Fibroblast of pulmonary artery (primary cell): ENCODE measurements at regions not wholly inside any gene's neighbourhood (a gene's known extent, or its start where the extent isn't known, plus 50 kb on each side); places are given as distances from the start of the nearest gene placed in this dataset.

ENCODE experiments used
- DNase-seq: peaks from one replicate; pipeline ENCODE4 v3.0.0-alpha.2; 2010; ENCODE audit warnings: low read depth
- H3K4me3 ChIP-seq: replicated peaks from 2 replicates; pipeline ENCODE4 v1.5.1; 2011; ENCODE audit warnings: low read depth, mild to moderate bottlenecking, control low read depth, low read length, moderate library complexity
- TF ChIP-seq, protein P1 (sequence below): IDR thresholded peaks from 2 replicates; pipeline ENCODE4 v1.5.1; 2011; ENCODE audit warnings: mild to moderate bottlenecking, control low read depth, low read length, inconsistent platforms; ENCODE audit errors: missing control alignments

DNA sequence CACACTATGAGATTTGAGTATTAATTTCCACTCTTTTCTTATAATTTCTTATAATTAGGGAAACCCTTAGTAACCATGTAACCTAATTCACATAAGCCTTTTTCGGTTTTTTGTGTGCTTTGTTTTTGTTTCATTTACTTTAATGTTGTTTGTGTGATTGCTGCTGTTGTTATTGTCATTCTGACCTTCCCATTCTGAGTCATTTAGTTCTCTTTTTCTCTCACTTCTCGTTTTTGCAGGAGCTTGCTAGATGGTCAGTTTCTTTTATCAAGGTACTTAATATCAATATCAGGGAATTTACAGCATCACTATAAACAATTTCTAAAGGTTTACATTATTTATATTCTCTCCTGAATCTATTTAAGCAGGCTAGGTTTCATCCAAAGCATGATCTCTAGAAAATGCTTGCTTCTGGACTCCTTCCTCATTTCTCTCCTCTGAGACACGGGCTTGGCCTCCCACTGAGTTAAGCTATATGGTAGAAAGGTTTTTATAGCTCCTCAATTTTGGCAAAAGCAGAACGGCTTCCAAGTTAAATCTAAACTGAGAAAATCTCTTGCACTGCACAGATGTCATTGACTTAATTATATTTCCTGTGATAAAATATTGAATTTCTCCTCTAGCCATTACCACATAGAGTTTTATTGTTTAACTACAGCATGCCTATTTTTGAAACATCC is 534.2 kb downstream of the NSUN3 start:
- TF ChIP-seq, protein P1, sequence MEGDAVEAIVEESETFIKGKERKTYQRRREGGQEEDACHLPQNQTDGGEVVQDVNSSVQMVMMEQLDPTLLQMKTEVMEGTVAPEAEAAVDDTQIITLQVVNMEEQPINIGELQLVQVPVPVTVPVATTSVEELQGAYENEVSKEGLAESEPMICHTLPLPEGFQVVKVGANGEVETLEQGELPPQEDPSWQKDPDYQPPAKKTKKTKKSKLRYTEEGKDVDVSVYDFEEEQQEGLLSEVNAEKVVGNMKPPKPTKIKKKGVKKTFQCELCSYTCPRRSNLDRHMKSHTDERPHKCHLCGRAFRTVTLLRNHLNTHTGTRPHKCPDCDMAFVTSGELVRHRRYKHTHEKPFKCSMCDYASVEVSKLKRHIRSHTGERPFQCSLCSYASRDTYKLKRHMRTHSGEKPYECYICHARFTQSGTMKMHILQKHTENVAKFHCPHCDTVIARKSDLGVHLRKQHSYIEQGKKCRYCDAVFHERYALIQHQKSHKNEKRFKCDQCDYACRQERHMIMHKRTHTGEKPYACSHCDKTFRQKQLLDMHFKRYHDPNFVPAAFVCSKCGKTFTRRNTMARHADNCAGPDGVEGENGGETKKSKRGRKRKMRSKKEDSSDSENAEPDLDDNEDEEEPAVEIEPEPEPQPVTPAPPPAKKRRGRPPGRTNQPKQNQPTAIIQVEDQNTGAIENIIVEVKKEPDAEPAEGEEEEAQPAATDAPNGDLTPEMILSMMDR: no peak
- no peak for DNase-seq
- H3K4me3 ChIP-seq: no peak overlapping the region

DNA sequence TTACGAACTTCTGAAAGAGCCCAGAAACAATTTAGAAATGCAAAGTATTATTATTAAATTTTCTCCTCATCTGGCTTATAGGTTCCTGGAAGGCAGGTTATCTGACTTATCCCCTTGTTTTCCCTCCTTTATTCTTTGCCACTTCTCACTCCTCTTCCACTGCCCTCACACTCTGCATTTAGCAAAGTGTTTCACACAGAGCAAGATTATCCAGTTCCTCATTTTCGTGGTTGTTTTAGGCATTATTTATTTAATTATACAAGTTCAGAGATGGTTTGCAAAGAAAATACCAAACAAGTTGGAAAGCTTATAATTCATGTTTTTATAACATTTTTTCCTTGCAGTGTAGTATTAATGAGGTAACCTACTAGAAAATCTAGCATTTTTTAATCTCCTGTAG is 544.9 kb downstream of the NSUN3 start:
- DNase-seq: no peak
- no peak overlapping the region for H3K4me3 ChIP-seq
- TF ChIP-seq, protein P1: no peak

DNA sequence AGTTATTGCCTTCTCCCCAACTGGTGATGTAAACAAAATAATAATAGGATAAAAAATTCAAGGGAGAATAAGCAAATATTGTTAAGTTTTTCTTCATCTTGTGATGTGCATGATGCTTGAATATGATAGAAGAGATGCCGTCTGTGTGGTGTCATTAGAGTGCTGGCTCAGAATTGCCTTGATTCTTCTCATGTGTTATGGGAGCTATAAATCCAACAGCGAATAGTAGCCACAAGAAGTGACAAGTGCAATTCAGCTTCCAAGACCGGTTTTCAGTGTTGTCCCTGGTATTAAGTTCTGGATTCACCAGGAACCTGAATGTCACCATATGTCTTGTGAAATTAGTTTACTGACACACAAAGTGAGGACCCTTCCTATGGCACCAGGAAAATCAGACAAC is 547.0 kb downstream of the NSUN3 start:
- no peak overlapping the region for H3K4me3 ChIP-seq
- TF ChIP-seq, protein P1: no peak

DNA sequence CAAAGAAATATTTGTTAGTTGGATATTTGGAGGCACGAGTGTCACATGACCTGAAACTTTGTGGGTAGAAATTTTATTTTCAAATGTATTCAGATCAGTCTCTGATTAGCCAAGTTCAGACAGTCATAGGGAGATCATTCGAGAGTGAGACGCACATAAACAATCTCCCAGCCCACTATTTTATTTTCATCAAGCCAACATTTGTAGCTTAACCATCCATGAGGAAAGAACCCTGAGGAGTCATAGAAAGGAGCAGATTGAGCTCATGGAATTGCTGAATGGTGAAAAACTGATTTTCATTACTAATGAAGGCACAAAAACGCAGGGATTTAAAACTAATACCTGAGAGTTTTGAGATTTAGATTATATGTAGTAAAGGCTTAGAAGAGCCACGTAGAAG is 548.7 kb downstream of the NSUN3 start:
- no peak for DNase-seq
- H3K4me3 ChIP-seq: no peak overlapping the region
- TF ChIP-seq, protein P1: no peak

More for the DNA sequence above, 547.0 kb downstream of the NSUN3 start:
- no peak for DNase-seq

DNA sequence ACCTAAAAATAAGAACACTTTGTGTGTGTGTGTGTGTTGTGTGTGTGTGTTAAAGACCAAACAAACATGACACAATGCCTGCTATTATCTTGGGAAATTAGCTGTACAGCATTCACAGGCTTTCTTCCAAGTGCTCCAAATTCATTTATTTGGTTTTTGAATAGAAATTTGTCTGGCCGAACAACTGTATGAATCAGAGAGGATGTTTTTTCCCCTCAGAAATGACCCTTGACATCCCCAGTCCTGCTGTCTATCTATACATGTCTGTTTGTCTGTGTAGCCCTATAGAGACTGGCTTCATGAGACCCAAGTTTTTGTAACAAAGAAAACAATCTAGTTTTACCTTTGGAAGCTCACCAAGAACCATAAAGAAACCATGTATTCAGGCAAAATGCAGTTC is 549.8 kb downstream of the NSUN3 start:
- no peak for DNase-seq
- no peak overlapping the region for H3K4me3 ChIP-seq
- TF ChIP-seq, protein P1: no peak

DNA sequence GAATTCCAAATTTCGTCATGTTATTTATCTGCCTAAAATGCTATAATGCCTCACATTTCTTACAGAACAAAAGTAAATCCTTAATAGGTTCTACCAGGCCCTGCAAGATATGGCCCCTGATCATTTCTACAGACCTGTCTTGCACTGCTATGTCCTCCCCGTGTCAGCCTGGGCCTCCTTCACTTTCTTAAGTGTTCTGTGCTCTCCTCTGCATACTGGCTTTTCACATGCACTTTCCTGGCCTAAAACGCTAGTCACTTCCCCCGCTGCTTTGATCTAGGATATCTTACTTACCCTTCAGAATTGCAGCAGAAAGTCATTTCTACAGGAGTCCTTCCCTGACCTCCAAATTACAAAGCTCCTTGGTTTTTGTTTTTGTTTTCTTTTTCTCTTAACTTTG is 551.3 kb downstream of the NSUN3 start:
- no peak for DNase-seq
- TF ChIP-seq, protein P1: no peak
- H3K4me3 ChIP-seq: no peak overlapping the region
